GM12864 (cell line): ENCODE measurements at regions not wholly inside any gene's neighbourhood (a gene's known extent, or its start where the extent isn't known, plus 50 kb on each side); places are given as distances from the start of the nearest gene placed in this dataset.
"Not testable (repeated sequence)": the region's sequence is repeated elsewhere in the genome, so short reads cannot be mapped to it uniquely, and the experiment has no call there.

Experiments used
- DNase-seq: peaks from one replicate; pipeline ENCODE4 v3.0.0-alpha.2; 2011; ENCODE audit warnings: low read depth
- H3K4me3 ChIP-seq: 2 replicates; pipeline ENCODE4 v1.5.1; 2011; ENCODE audit warnings: mild to moderate bottlenecking, low read depth, low read length, control low read depth
- CTCF ChIP-seq: IDR thresholded peaks from 2 replicates; pipeline ENCODE4 v1.5.1; 2011; ENCODE audit warnings: low read depth, mild to moderate bottlenecking, moderate library complexity, low read length, control low read depth, inconsistent platforms; ENCODE audit errors: missing control alignments

GRCh38 chr14:105882626-105883025 is 356.2 kb downstream of the TMEM121 start:
- no peak overlapping the region for H3K4me3 ChIP-seq
- TF ChIP-seq CTCF = no peak
- DNase-seq = no peak

GRCh38 chr14:105883066-105884005 is 357.0 kb downstream of the TMEM121 start:
- no peak for DNase-seq
- H3K4me3 ChIP-seq = no peak overlapping the region
- TF ChIP-seq CTCF = no peak

GRCh38 chr14:105884192-105884807 is 357.9 kb downstream of the TMEM121 start:
- H3K4me3 ChIP-seq, DNase-seq: not testable (repeated sequence)

- TF ChIP-seq CTCF = no peak
- no peak for DNase-seq
- no peak overlapping the region for H3K4me3 ChIP-seq
Observed at GRCh38 chr14:105884808-105885281, 358.5 kb downstream of the TMEM121 start.

- DNase-seq = no peak
- no peak for TF ChIP-seq CTCF
- no peak overlapping the region for H3K4me3 ChIP-seq
Observed at GRCh38 chr14:105885561-105886320, 359.4 kb downstream of the TMEM121 start.

GRCh38 chr14:105886791-105887191 is 360.4 kb downstream of the TMEM121 start:
- H3K4me3 ChIP-seq, DNase-seq: not testable (repeated sequence)

- no peak for TF ChIP-seq CTCF
- DNase-seq = no peak
- H3K4me3 ChIP-seq = no peak overlapping the region
Observed at GRCh38 chr14:105887692-105888091, 361.3 kb downstream of the TMEM121 start.
